Prostate gland (tissue), 2 donors: ENCODE measurements at regions not wholly inside any gene's neighbourhood (a gene's known extent, or its start where the extent isn't known, plus 50 kb on each side); places are given as distances from the start of the nearest gene placed in this dataset.

Experiments
- CTCF ChIP-seq, 4 experiments: fragments of 200-600 bp in 2 of 4; fragments of 450-650 bp in 2 of 4; sonication (generic) in 2 of 4; IDR thresholded peaks; 1 replicate in 3 of 4; 2 replicates in 1 of 4; pipeline ENCODE4 v1.5.1; 2016 to 2019; ENCODE audit warnings: antibody characterized with exemption in 4 of 4, mild to moderate bottlenecking in 2 of 4, moderate library complexity in 2 of 4
- POLR2A ChIP-seq: fragments of 450-650 bp; IDR thresholded peaks from one replicate; pipeline ENCODE4 v1.6.1; 2016; ENCODE audit warnings: antibody characterized with exemption, mild to moderate bottlenecking

- TF ChIP-seq POLR2A (no peak), CTCF (IDR thresholded peaks at IDR 0.05) (no peak)
Observed at GRCh38 chr5:155088811-155089210, 75.3 kb downstream of the KIF4B start.
